Sigmoid colon (tissue), 6 donors: ENCODE measurements at regions not wholly inside any gene's neighbourhood (a gene's known extent, or its start where the extent isn't known, plus 50 kb on each side); places are given as distances from the start of the nearest gene placed in this dataset.
"Not testable (repeated sequence)": the region's sequence is repeated elsewhere in the genome, so short reads cannot be mapped to it uniquely, and the experiment has no call there.

ENCODE experiments used
- DNase-seq: peaks from one replicate; pipeline ENCODE4 v3.0.0-alpha.2; 2019
- H3K27ac ChIP-seq, 4 donors: fragments of 200-600 bp; sonication (generic); one replicate each; pipeline ENCODE4 v1.5.1; 2016 to 2019; ENCODE audit warnings: mild to moderate bottlenecking in 1 of 4
- H3K27me3 ChIP-seq, 3 donors: fragments of 200-600 bp; sonication (generic); one replicate each; pipeline ENCODE4 v1.5.1; 2019; ENCODE audit warnings: mild to moderate bottlenecking in 1 of 3
- H3K36me3 ChIP-seq, 4 donors: fragments of 200-600 bp; sonication (generic); one replicate each; pipeline ENCODE4 v1.5.1; 2016 to 2019
- H3K4me1 ChIP-seq, 4 donors: fragments of 200-600 bp; sonication (generic); one replicate each; pipeline ENCODE4 v1.5.1; 2017 to 2019
- H3K4me3 ChIP-seq, 4 donors: fragments of 200-600 bp; sonication (generic); one replicate each; pipeline ENCODE4 v1.5.1; 2017 to 2019; ENCODE audit warnings: mild to moderate bottlenecking in 2 of 4, moderate library complexity in 1 of 4
- H3K9me3 ChIP-seq, 4 donors: fragments of 200-600 bp in 3 of 4; sonication (generic) in 3 of 4; one replicate each; pipeline versions ENCODE4 v1.5.1 to v1.6.1; 2013 to 2019
- EP300 ChIP-seq, 4 donors: sonication (generic); formaldehyde crosslinking; IDR thresholded peaks; one replicate each; pipeline ENCODE4 v1.6.1; 2017; ENCODE audit warnings: antibody characterized with exemption in 4 of 4
- POLR2A ChIP-seq, 2 donors: fragments of 450-650 bp; IDR thresholded peaks; one replicate each; pipeline ENCODE4 v1.6.1; 2016; ENCODE audit warnings: antibody characterized with exemption in 2 of 2, mild to moderate bottlenecking in 2 of 2, moderate library complexity in 2 of 2
- POLR2AphosphoS5 ChIP-seq, 4 donors: sonication (generic); formaldehyde crosslinking; IDR thresholded peaks; one replicate each; pipeline ENCODE4 v1.6.1; 2017; ENCODE audit warnings: antibody characterized with exemption in 4 of 4
- WGBS, 2 donors: extraction: QIAGEN DNeasy Blood & Tissue Kit; methylation state at CpG; one replicate each; pipeline ENCODE4 v1.1.7; 2013; 5-methylcytosine and 5-hydroxymethylcytosine counted together
- intact Hi-C: fragments of 100-400 bp; cut with DNase I; formaldehyde crosslinking; loops from one replicate; pipeline ENCODE4 v1.15.1; 2023
- TF ChIP-seq, protein P1 (sequence below), 4 experiments: fragments of 450-650 bp in 3 of 4; fragments of 200-600 bp in 1 of 4; IDR thresholded peaks; one replicate each; pipeline ENCODE4 v1.5.1; 2016 to 2019; ENCODE audit warnings: antibody characterized with exemption in 4 of 4, mild to moderate bottlenecking in 3 of 4, moderate library complexity in 2 of 4
- donor health status: healthy with polysubstance abuse.
- donor health status: healthy.

DNA sequence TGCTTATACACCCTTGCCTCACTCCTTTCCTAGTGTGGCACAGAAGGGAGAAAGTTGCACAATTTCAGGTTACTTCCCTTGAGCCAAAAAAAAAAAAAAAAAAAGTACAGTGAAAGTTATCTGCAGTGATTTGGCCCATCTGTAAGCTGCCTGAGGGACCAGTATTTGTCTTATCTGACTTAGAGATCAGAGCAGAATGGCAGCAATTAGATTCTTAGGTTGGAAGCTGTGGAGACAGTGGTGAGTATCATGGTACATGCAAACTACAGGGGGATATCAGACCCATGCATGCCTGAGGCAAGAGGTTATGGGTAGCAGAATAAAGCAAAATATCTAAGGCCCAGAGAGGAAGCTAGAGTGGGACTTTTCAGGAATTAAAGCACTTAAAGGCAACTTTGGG, 1070.7 kb upstream of the NOVA1 start:
- Histone ChIP-seq H3K4me1 (no peaks in the 10 kb centered on the region), H3K9me3 (no peaks in the 10 kb centered on the region), H3K4me3 (no peak overlapping the region), H3K27ac (no peak overlapping the region), H3K36me3 (no peaks in the 10 kb centered on the region), H3K27me3 (no peaks in the 10 kb centered on the region)
- DNase-seq = no peak
- no peak for TF ChIP-seq EP300 (IDR thresholded peaks at IDR 0.05)
- TF ChIP-seq POLR2AphosphoS5 (IDR thresholded peaks at IDR 0.05) = no peak
- TF ChIP-seq, protein P1, sequence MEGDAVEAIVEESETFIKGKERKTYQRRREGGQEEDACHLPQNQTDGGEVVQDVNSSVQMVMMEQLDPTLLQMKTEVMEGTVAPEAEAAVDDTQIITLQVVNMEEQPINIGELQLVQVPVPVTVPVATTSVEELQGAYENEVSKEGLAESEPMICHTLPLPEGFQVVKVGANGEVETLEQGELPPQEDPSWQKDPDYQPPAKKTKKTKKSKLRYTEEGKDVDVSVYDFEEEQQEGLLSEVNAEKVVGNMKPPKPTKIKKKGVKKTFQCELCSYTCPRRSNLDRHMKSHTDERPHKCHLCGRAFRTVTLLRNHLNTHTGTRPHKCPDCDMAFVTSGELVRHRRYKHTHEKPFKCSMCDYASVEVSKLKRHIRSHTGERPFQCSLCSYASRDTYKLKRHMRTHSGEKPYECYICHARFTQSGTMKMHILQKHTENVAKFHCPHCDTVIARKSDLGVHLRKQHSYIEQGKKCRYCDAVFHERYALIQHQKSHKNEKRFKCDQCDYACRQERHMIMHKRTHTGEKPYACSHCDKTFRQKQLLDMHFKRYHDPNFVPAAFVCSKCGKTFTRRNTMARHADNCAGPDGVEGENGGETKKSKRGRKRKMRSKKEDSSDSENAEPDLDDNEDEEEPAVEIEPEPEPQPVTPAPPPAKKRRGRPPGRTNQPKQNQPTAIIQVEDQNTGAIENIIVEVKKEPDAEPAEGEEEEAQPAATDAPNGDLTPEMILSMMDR (IDR thresholded peaks at IDR 0.05) = no peak
- no peak for TF ChIP-seq POLR2A (IDR thresholded peaks at IDR 0.05)
- intact Hi-C loops = no loop called here

- intact Hi-C loops = no loop called here
- Histone ChIP-seq H3K27ac (no peak overlapping the region), H3K4me3 (no peak overlapping the region), H3K4me1 (no peaks in the 10 kb centered on the region), H3K36me3 (no peaks in the 10 kb centered on the region), H3K9me3 (no peaks in the 10 kb centered on the region), H3K27me3 (no peaks in the 10 kb centered on the region)
- WGBS, 2 donors = 34 to 58% methylated on average over 3 of the region's 3 CpGs
- no peak for DNase-seq
- TF ChIP-seq POLR2A (IDR thresholded peaks at IDR 0.05) = no peak
- no peak for TF ChIP-seq EP300 (IDR thresholded peaks at IDR 0.05)
- TF ChIP-seq, protein P1 (IDR thresholded peaks at IDR 0.05) = no peak
- no peak for TF ChIP-seq POLR2AphosphoS5 (IDR thresholded peaks at IDR 0.05)
Measured at GRCh38 chr14:27672047-27672446, 1074.2 kb upstream of the NOVA1 start.

GRCh38 chr14:27672811-27673737, 1075.2 kb upstream of the NOVA1 start:
- H3K4me3 ChIP-seq, DNase-seq, H3K36me3 ChIP-seq, H3K9me3 ChIP-seq, H3K27me3 ChIP-seq, intact Hi-C loops, H3K4me1 ChIP-seq, H3K27ac ChIP-seq: not testable (repeated sequence)
- 89 to 92% methylated on average over 30 of the region's 30 CpGs for WGBS, 2 donors

DNA sequence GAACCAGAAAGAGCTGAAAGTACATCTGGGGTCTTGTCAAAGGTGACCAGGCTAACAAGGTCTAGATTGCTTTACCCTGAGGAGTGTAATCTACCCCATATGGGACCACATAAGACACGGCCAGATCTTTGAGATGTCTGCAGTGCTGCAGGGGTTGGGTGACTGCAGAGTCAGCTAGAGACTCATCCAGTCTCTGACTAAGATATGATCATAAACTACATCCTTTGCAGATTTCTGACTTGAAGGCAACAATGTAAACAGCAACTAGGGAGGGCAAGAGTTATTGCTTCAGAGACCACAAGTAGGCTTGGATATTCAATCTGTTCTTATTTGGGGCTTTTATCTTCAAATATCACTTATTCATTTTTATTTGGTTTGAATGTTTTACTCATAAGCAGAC, 1080.5 kb upstream of the FOXG1 start:
- intact Hi-C loops = no loop called here
- no peak overlapping the region for H3K27ac ChIP-seq
- 66 to 67% methylated on average over 1 of the region's 1 CpG for WGBS, 2 donors
- H3K9me3 ChIP-seq = no peaks in the 10 kb centered on the region
- H3K27me3 ChIP-seq = no peaks in the 10 kb centered on the region
- H3K4me3 ChIP-seq = no peak overlapping the region
- TF ChIP-seq POLR2AphosphoS5 (IDR thresholded peaks at IDR 0.05) (no peak), POLR2A (IDR thresholded peaks at IDR 0.05) (no peak), EP300 (IDR thresholded peaks at IDR 0.05) (no peak)
- TF ChIP-seq, protein P1 (IDR thresholded peaks at IDR 0.05) = no peak
- no peaks in the 10 kb centered on the region for H3K36me3 ChIP-seq
- DNase-seq = no peak
- no peaks in the 10 kb centered on the region for H3K4me1 ChIP-seq

- Histone ChIP-seq H3K4me1 (no peaks in the 10 kb centered on the region), H3K4me3 (no peak overlapping the region), H3K27me3 (no peaks in the 10 kb centered on the region), H3K9me3 (no peaks in the 10 kb centered on the region), H3K27ac (no peak overlapping the region), H3K36me3 (no peaks in the 10 kb centered on the region)
- WGBS, 2 donors = 86 to 91% methylated on average over 8 of the region's 8 CpGs
- DNase-seq = no peak
- intact Hi-C loops = no loop called here
- TF ChIP-seq POLR2AphosphoS5 (IDR thresholded peaks at IDR 0.05) (no peak), EP300 (IDR thresholded peaks at IDR 0.05) (no peak), POLR2A (IDR thresholded peaks at IDR 0.05) (no peak)
- TF ChIP-seq, protein P1 (IDR thresholded peaks at IDR 0.05) = no peak
Measured at GRCh38 chr14:27688841-27689444, 1077.6 kb upstream of the FOXG1 start.
